GM12875 (cell line): ENCODE measurements at regions not wholly inside any gene's neighbourhood (a gene's known extent, or its start where the extent isn't known, plus 50 kb on each side); places are given as distances from the start of the nearest gene placed in this dataset.
"Not testable (repeated sequence)": the region's sequence is repeated elsewhere in the genome, so short reads cannot be mapped to it uniquely, and the experiment has no call there.

Source experiments
- H3K4me3 ChIP-seq: one replicate; pipeline ENCODE4 v1.5.1; 2011; ENCODE audit warnings: low read depth, low read length, control low read depth
- TF ChIP-seq, protein P1 (sequence below): IDR thresholded peaks from 2 replicates; pipeline ENCODE4 v1.5.1; 2011; ENCODE audit warnings: low read depth, mild to moderate bottlenecking, control low read depth, inconsistent platforms, low read length, moderate library complexity, borderline replicate concordance; ENCODE audit not compliant: insufficient read depth

DNA sequence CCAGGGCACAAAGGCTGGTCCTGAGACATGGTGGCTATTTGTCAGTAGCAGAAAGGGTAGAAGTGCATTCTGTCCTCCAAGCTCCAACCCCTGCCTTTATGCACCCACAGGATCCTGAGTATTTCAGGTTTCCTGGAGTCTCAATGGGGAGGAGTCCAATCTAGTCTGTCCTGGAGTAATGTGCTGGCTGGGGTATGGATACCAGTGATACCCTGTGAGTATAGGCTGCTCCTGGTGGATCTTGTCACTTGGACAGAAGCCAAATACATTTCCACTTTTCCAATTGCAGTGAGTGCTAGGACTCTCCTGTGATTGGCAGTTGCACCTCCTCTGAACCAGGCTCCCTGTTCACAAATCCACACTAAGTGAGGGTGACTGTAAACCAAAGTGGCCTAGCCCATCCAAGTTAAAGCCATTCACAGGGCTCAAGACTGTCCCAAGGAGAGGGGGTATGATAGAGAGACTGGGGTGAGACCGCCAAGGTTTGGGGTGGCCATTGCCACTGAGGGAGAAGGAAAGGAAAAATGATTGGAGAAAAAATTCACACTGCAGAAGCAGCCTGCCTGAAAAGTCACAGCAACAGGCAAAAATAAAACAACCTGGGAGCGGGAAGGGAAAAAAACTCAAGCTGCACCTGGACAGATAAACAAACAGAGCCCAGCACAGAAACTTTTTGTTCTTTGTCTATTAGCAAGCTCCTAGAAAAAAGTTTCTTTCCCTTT lies 163.4 kb upstream of the ETV3 start:
- TF ChIP-seq, protein P1, sequence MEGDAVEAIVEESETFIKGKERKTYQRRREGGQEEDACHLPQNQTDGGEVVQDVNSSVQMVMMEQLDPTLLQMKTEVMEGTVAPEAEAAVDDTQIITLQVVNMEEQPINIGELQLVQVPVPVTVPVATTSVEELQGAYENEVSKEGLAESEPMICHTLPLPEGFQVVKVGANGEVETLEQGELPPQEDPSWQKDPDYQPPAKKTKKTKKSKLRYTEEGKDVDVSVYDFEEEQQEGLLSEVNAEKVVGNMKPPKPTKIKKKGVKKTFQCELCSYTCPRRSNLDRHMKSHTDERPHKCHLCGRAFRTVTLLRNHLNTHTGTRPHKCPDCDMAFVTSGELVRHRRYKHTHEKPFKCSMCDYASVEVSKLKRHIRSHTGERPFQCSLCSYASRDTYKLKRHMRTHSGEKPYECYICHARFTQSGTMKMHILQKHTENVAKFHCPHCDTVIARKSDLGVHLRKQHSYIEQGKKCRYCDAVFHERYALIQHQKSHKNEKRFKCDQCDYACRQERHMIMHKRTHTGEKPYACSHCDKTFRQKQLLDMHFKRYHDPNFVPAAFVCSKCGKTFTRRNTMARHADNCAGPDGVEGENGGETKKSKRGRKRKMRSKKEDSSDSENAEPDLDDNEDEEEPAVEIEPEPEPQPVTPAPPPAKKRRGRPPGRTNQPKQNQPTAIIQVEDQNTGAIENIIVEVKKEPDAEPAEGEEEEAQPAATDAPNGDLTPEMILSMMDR: no peak
- no peak overlapping the region for H3K4me3 ChIP-seq

DNA sequence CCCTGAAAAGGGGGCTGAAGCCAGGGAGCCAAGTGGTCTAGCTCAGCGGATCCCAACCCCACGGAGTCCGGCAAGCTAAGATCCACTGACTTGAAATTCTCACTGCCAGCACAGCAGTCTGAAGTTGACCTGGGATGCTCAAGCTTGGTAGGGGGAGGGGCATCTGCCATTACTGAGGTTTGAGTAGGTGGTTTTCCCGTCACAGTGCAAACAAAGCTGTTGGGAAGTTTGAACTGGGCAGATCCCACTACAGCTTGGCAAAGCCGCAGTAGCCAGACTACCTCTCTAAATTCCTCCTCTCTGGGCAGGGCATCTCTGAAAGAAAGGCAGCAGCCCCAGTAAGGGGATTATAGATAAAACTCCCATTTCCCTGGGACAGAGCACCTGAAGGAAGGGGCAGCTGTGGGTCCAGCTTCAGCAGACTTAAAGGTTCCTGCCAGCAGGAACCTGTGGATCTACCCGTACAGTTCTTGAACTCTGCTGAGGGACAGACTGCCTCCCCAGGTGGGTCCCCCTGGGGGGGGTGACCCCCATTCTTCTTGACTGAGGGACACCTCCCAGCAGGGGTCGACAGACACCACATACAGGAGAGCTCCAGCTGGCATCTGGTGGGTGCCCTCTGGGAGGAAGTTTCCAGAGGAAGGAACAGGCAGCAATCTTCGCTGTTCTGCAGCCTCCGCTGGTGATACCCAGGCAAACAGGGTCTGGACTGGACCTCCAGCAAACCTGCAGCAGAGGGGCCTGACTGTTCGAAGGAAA lies 156.4 kb upstream of the ETV3 start:
- not testable (repeated sequence) for H3K4me3 ChIP-seq

DNA sequence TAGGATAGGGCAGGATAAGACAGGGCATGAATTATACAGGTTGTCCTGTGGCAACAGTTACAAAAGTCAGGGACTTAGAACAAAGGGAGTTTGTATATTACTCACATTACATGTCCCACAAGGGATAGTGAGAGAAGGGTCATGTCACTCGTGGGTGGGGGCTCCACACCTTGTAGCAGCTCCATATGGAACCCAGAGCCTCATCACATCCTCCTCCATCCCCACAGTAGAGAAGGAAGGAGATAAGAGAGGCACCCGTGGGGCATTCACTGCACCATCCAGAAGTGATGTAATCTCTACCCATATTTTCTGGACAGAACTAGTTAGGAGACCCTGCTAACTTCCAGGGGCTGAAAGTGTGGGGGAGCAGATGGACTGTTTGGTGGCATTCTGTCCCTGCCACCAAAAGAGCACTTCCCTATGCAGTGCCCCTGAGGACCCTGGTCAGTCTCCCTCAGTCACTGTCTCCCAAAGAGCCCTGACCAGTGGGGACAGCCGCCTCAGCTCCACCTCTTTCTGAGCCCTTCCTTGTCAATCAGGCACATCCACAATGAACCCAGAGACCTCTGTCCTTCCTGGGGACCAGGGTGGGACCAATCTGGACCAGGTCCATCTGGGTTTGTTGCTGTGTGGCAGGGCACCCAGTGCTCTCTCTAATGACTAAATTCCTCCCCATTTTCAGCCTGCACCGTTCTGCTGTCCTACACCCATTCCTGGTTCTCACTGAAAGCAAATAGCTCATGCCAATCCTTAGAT lies 154.8 kb upstream of the ETV3 start:
- H3K4me3 ChIP-seq: no peak overlapping the region
- TF ChIP-seq, protein P1: no peak

DNA sequence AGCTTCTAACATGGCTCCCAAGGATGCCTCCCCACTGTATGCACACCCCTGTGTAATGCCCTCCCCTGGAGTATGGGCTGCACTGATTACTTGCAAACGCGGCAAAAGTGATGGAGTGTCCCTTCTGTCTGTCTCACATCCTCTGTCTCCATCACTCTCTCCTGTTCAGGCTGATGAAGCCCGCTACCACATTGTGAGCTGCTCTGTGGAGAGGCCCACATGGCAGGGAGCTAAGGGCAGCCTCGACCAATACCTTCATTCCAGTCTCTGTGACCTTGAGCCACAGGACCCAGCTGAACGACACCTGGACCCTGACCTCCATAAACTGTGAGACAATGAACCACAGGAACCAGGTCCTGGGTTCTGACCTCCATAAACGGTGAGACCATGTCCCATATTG lies 154.1 kb upstream of the ETV3 start:
- TF ChIP-seq, protein P1: no peak

DNA sequence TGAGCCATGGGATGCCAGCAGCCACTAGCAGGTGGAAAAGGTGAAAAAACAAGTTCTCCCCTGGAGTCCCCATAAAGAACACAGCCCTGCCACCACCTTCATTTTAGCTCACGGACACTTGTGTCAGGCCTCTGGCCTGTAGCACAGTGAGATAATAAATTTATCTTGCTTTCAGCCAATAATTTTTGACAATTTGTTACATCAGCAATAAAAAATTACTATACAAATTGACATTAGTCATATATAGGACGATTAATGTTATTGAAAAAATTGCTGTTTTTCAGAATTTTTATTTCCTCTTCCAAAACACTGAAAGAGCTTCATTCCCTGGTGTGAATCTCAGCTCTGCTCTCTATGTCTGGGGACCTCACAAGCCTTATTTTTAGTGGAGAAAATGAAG lies 152.9 kb upstream of the ETV3 start:
- TF ChIP-seq, protein P1: no peak
- H3K4me3 ChIP-seq: no peak overlapping the region

More for the DNA sequence above, 154.1 kb upstream of the ETV3 start:
- no peak overlapping the region for H3K4me3 ChIP-seq

DNA sequence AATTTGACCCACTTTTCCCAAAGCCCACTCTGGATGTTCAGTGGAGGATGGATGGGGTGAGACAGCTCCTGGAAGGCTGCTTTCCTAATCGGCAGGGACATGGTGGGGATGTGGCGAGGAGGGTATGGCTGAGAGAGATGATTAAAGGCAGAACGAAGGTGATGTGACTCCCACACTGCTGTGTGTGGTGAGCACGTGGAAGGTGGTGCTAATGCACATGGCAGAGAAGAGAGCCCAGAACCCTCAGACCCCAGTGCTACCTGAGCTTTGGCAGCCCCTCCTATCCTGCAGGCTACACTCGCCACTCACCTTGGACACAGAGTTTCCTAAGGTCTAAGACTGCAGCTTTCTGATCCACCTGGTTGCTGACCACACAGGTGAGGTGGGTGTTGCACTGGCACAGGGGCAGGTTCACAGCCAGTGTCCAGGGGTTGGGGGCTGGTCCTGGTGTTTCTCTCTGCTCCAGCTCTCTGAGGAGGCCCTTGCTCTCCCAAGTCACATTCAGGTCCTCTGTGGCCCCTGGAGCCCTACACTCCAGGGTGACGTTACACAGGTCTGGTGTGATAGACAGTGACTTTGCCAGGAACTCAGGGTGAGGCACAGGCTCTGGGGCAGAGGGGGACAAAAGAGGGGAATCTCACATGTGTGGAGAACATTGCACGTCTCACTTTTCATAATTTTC lies 151.4 kb upstream of the ETV3 start:
- TF ChIP-seq, protein P1: no peak
- no peak overlapping the region for H3K4me3 ChIP-seq

DNA sequence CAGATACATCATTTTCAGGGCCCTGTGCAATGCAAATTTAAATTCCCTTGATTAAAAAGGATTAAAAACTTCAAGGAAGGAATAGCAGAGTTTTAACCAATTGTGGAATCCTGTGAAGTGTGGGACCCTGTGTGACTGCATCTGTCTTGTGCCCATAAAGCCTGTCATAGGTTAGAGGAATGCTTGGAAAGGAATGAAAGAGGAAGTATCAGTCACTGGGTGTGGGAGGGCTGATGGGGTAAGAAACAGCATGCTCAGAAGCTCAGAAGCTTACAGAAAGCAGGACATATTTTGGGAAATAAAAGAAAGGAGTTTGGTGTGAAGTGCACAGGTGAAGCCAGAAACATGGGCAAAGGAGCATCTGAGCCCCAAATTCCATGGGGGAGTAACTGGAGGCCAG lies 150.8 kb upstream of the ETV3 start:
- H3K4me3 ChIP-seq: no peak overlapping the region
- TF ChIP-seq, protein P1: no peak
